Activated naive CD4-positive, alpha-beta T cell treated with anti-CD3 and anti-CD28 coated beads, Interleukin-2, amount 10 ng/mL, durations not matched to agents 7 days and 5 days (primary cell): ENCODE measurements at regions not wholly inside any gene's neighbourhood (a gene's known extent, or its start where the extent isn't known, plus 50 kb on each side); places are given as distances from the start of the nearest gene placed in this dataset.

ENCODE experiments used
- CTCF ChIA-PET: fragments of 350-600 bp; sonication (Branson Sonifier 250); formaldehyde crosslinking; loops from one replicate; lab custom pipeline; 2021; ENCODE audit warnings: antibody characterized with exemption; lab: Charles Lee
- DNase-seq: peaks from one replicate; pipeline ENCODE4 v3.0.0-alpha.2; 2020
- H3K27ac Mint-ChIP-seq: one replicate; pipeline ENCODE4 v1.8.0; 2021; ENCODE audit warnings: mild to moderate bottlenecking, moderate library complexity, mixed read lengths
- H3K27me3 Mint-ChIP-seq: one replicate; pipeline ENCODE4 v1.8.0; 2021; ENCODE audit warnings: mild to moderate bottlenecking, mixed read lengths
- H3K36me3 Mint-ChIP-seq: one replicate; pipeline ENCODE4 v1.8.0; 2021; ENCODE audit warnings: mixed read lengths
- H3K4me1 Mint-ChIP-seq: one replicate; pipeline ENCODE4 v1.8.0; 2021; ENCODE audit warnings: mixed read lengths
- H3K4me3 Mint-ChIP-seq: one replicate; pipeline ENCODE4 v1.8.0; 2021; ENCODE audit warnings: mild to moderate bottlenecking, moderate library complexity, mixed read lengths
- H3K9me3 Mint-ChIP-seq: one replicate; pipeline ENCODE4 v1.8.0; 2021; ENCODE audit warnings: mixed read lengths

- Mint-ChIP-seq H3K36me3 (no peaks in the 10 kb centered on the region), H3K9me3 (no peaks in the 10 kb centered on the region), H3K4me3 (no peak overlapping the region), H3K27ac (no peak overlapping the region), H3K4me1 (no peaks in the 10 kb centered on the region), H3K27me3 (no peaks in the 10 kb centered on the region)
- DNase-seq = no peak
- CTCF ChIA-PET = interaction anchor here (1.0 kb wide), 1 partner anchor 224 kb away, joined by 4 read pairs; no protein-coding TSS in a partner anchor
These were observed 82.4 kb downstream of the OXSM start for GRCh38 chr3:25872200-25872877.

GRCh38 chr3:25883492-25883891, 93.6 kb downstream of the OXSM start:
- no peaks in the 10 kb centered on the region for H3K4me1 Mint-ChIP-seq
- no peak overlapping the region for H3K27ac Mint-ChIP-seq
- DNase-seq = no peak
- no peaks in the 10 kb centered on the region for H3K36me3 Mint-ChIP-seq
- CTCF ChIA-PET = no interaction called here
- no peak overlapping the region for H3K4me3 Mint-ChIP-seq
- H3K9me3 Mint-ChIP-seq = no peaks in the 10 kb centered on the region
- peaks cover 7% of the 10 kb centered on the region for H3K27me3 Mint-ChIP-seq

GRCh38 chr3:25884981-25885380, 95.1 kb downstream of the OXSM start:
- no peaks in the 10 kb centered on the region for H3K36me3 Mint-ChIP-seq
- no peaks in the 10 kb centered on the region for H3K9me3 Mint-ChIP-seq
- H3K4me1 Mint-ChIP-seq = no peaks in the 10 kb centered on the region
- no peak overlapping the region for H3K27ac Mint-ChIP-seq
- no peak for DNase-seq
- H3K27me3 Mint-ChIP-seq = peaks cover 7% of the 10 kb centered on the region
- CTCF ChIA-PET = no interaction called here
- H3K4me3 Mint-ChIP-seq = no peak overlapping the region

- Mint-ChIP-seq H3K4me3 (no peak overlapping the region), H3K27me3 (peaks cover 7% of the 10 kb centered on the region), H3K4me1 (no peaks in the 10 kb centered on the region), H3K9me3 (no peaks in the 10 kb centered on the region), H3K36me3 (no peaks in the 10 kb centered on the region), H3K27ac (no peak overlapping the region)
- CTCF ChIA-PET = no interaction called here
- DNase-seq = no peak
These were observed 95.7 kb downstream of the OXSM start for GRCh38 chr3:25885544-25885943.

- no peaks in the 10 kb centered on the region for H3K36me3 Mint-ChIP-seq
- no peaks in the 10 kb centered on the region for H3K4me1 Mint-ChIP-seq
- DNase-seq = no peak
- no peak overlapping the region for H3K4me3 Mint-ChIP-seq
- CTCF ChIA-PET = no interaction called here
- H3K27me3 Mint-ChIP-seq = peaks cover 7% of the 10 kb centered on the region
- no peaks in the 10 kb centered on the region for H3K9me3 Mint-ChIP-seq
- H3K27ac Mint-ChIP-seq = no peak overlapping the region
These were observed 98.0 kb downstream of the OXSM start for GRCh38 chr3:25887907-25888306.

- no peak overlapping the region for H3K27ac Mint-ChIP-seq
These were observed 99.1 kb downstream of the OXSM start for GRCh38 chr3:25888892-25889524.

GRCh38 chr3:25889525-25889917, 99.6 kb downstream of the OXSM start:
- CTCF ChIA-PET = no interaction called here
- DNase-seq = no peak
- no peak overlapping the region for H3K27ac Mint-ChIP-seq
- no peaks in the 10 kb centered on the region for H3K36me3 Mint-ChIP-seq
- H3K9me3 Mint-ChIP-seq = no peaks in the 10 kb centered on the region
- H3K27me3 Mint-ChIP-seq = peaks cover 7% of the 10 kb centered on the region
- no peaks in the 10 kb centered on the region for H3K4me1 Mint-ChIP-seq
- no peak overlapping the region for H3K4me3 Mint-ChIP-seq

More at GRCh38 chr3:25888892-25889524, 99.1 kb downstream of the OXSM start:
- Mint-ChIP-seq H3K27me3 (peaks cover 7% of the 10 kb centered on the region), H3K36me3 (no peaks in the 10 kb centered on the region), H3K9me3 (no peaks in the 10 kb centered on the region), H3K4me1 (no peaks in the 10 kb centered on the region), H3K4me3 (no peak overlapping the region)
- CTCF ChIA-PET = no interaction called here
- DNase-seq = no peak

GRCh38 chr3:25894101-25894500, 104.2 kb downstream of the OXSM start:
- Mint-ChIP-seq H3K4me3 (no peak overlapping the region), H3K9me3 (no peaks in the 10 kb centered on the region), H3K27ac (no peak overlapping the region), H3K27me3 (no peaks in the 10 kb centered on the region), H3K36me3 (no peaks in the 10 kb centered on the region), H3K4me1 (no peaks in the 10 kb centered on the region)
- CTCF ChIA-PET = no interaction called here
- no peak for DNase-seq

- Mint-ChIP-seq H3K9me3 (no peaks in the 10 kb centered on the region), H3K27me3 (no peaks in the 10 kb centered on the region), H3K4me3 (no peak overlapping the region), H3K36me3 (no peaks in the 10 kb centered on the region), H3K4me1 (peaks cover 3% of the 10 kb centered on the region), H3K27ac (no peak overlapping the region)
- CTCF ChIA-PET = interaction anchor here (0.9 kb wide), 1 partner anchor 38 kb away, joined by 3 read pairs; no protein-coding TSS in a partner anchor
- no peak for DNase-seq
These were observed 105.1 kb downstream of the OXSM start for GRCh38 chr3:25895031-25895430.

GRCh38 chr3:25895443-25895842, 105.6 kb downstream of the OXSM start:
- CTCF ChIA-PET = interaction anchor here (0.9 kb wide), 1 partner anchor 38 kb away, joined by 3 read pairs; no protein-coding TSS in a partner anchor
- H3K27me3 Mint-ChIP-seq = no peaks in the 10 kb centered on the region

GRCh38 chr3:25897019-25897418, 107.1 kb downstream of the OXSM start:
- Mint-ChIP-seq H3K36me3 (no peaks in the 10 kb centered on the region), H3K27me3 (no peaks in the 10 kb centered on the region), H3K4me3 (no peak overlapping the region), H3K27ac (no peak overlapping the region), H3K4me1 (peaks cover 12% of the 10 kb centered on the region), H3K9me3 (no peaks in the 10 kb centered on the region)
- no peak for DNase-seq
- CTCF ChIA-PET = no interaction called here

More at GRCh38 chr3:25895443-25895842, 105.6 kb downstream of the OXSM start:
- Mint-ChIP-seq H3K36me3 (no peaks in the 10 kb centered on the region), H3K4me3 (no peak overlapping the region), H3K27ac (no peak overlapping the region), H3K9me3 (no peaks in the 10 kb centered on the region), H3K4me1 (peaks cover 4% of the 10 kb centered on the region)
- DNase-seq = no peak

- CTCF ChIA-PET = no interaction called here
- no peak for DNase-seq
- Mint-ChIP-seq H3K4me1 (peaks cover 16% of the 10 kb centered on the region), H3K36me3 (no peaks in the 10 kb centered on the region), H3K27me3 (peaks cover 6% of the 10 kb centered on the region), H3K4me3 (no peak overlapping the region), H3K9me3 (no peaks in the 10 kb centered on the region), H3K27ac (no peak overlapping the region)
These were observed 109.6 kb downstream of the OXSM start for GRCh38 chr3:25899352-25900101.

- H3K9me3 Mint-ChIP-seq = no peaks in the 10 kb centered on the region
- CTCF ChIA-PET = no interaction called here
These were observed 110.3 kb downstream of the OXSM start for GRCh38 chr3:25900161-25900560.

GRCh38 chr3:25901796-25902195, 111.9 kb downstream of the OXSM start:
- Mint-ChIP-seq H3K4me3 (no peak overlapping the region), H3K9me3 (no peaks in the 10 kb centered on the region), H3K27me3 (peaks cover 9% of the 10 kb centered on the region), H3K36me3 (no peaks in the 10 kb centered on the region), H3K4me1 (peaks cover 16% of the 10 kb centered on the region), H3K27ac (peak overlapping the region; percentile 5)
- CTCF ChIA-PET = interaction anchor here (1.2 to 1.4 kb wide), 2 partner anchors 10 to 45 kb away, joined by 4 to 6 read pairs; no protein-coding TSS in a partner anchor
- peak; percentile 40 for DNase-seq

More at GRCh38 chr3:25900161-25900560, 110.3 kb downstream of the OXSM start:
- Mint-ChIP-seq H3K27ac (no peak overlapping the region), H3K36me3 (no peaks in the 10 kb centered on the region), H3K4me3 (no peak overlapping the region), H3K27me3 (peaks cover 9% of the 10 kb centered on the region), H3K4me1 (peaks cover 16% of the 10 kb centered on the region)
- no peak for DNase-seq
